Fibroblast of villous mesenchyme (primary cell): ENCODE measurements at regions not wholly inside any gene's neighbourhood (a gene's known extent, or its start where the extent isn't known, plus 50 kb on each side); places are given as distances from the start of the nearest gene placed in this dataset.

Experiments
- DNase-seq: peaks from one replicate; pipeline ENCODE4 v3.0.0-alpha.2; 2010; ENCODE audit warnings: low read depth
- H3K4me3 ChIP-seq: 2 replicates; pipeline ENCODE4 v1.5.1; 2011; ENCODE audit warnings: low read depth, mild to moderate bottlenecking, low read length
- CTCF ChIP-seq: IDR thresholded peaks from 2 replicates; pipeline ENCODE4 v1.5.1; 2012; ENCODE audit warnings: low read depth, mild to moderate bottlenecking, low read length; ENCODE audit not compliant: insufficient read depth

GRCh38 chr6:137315081-137315480 is 95.9 kb upstream of the IFNGR1 start:
- no peak for DNase-seq

GRCh38 chr6:137313928-137314855 is 95.0 kb upstream of the IFNGR1 start:
- DNase-seq = peak; percentile 68
- no peak overlapping the region for H3K4me3 ChIP-seq

More at GRCh38 chr6:137315081-137315480, 95.9 kb upstream of the IFNGR1 start:
- H3K4me3 ChIP-seq = no peak overlapping the region
- TF ChIP-seq CTCF = no peak

GRCh38 chr6:137313211-137313610 is 94.0 kb upstream of the IFNGR1 start:
- TF ChIP-seq CTCF = no peak
- no peak for DNase-seq
- no peak overlapping the region for H3K4me3 ChIP-seq

More at GRCh38 chr6:137313928-137314855, 95.0 kb upstream of the IFNGR1 start:
- peak; percentile 87 for TF ChIP-seq CTCF

GRCh38 chr6:137311940-137312339 is 92.8 kb upstream of the IFNGR1 start:
- H3K4me3 ChIP-seq = no peak overlapping the region
- no peak for TF ChIP-seq CTCF
- no peak for DNase-seq

GRCh38 chr6:137309078-137309762 is 90.0 kb upstream of the IFNGR1 start:
- peak; percentile 45 for DNase-seq
- TF ChIP-seq CTCF = no peak
- H3K4me3 ChIP-seq = no peak overlapping the region

- TF ChIP-seq CTCF = no peak
- no peak for DNase-seq
- no peak overlapping the region for H3K4me3 ChIP-seq
Observed at GRCh38 chr6:137307163-137307854, 88.1 kb upstream of the IFNGR1 start.
